Mesendoderm (in vitro differentiated cells): ENCODE measurements at regions not wholly inside any gene's neighbourhood (a gene's known extent, or its start where the extent isn't known, plus 50 kb on each side); places are given as distances from the start of the nearest gene placed in this dataset.
"Not testable (repeated sequence)": the region's sequence is repeated elsewhere in the genome, so short reads cannot be mapped to it uniquely, and the experiment has no call there.

ENCODE experiments used
- DNase-seq: peaks from one replicate; pipeline ENCODE4 v3.0.0; 2013
- H2AK5ac ChIP-seq: 2 replicates; pipeline ENCODE4 v1.6.1; 2013; ENCODE audit warnings: low read length, inconsistent platforms
- H2BK120ac ChIP-seq: 2 replicates; pipeline ENCODE4 v1.6.1; 2013; ENCODE audit warnings: low read depth, mild to moderate bottlenecking, low read length, moderate library complexity, mixed read lengths
- H2BK15ac ChIP-seq: replicated peaks from 2 replicates; pipeline ENCODE4 v1.6.1; 2013; ENCODE audit warnings: low read depth, mild to moderate bottlenecking, moderate library complexity
- H2BK5ac ChIP-seq: 2 replicates; pipeline ENCODE4 v1.6.1; 2013; ENCODE audit warnings: low read length, inconsistent platforms
- H3K18ac ChIP-seq: 2 replicates; pipeline ENCODE4 v1.6.1; 2013; ENCODE audit warnings: mild to moderate bottlenecking, low read length, mixed read lengths
- H3K23ac ChIP-seq: one replicate; pipeline ENCODE4 v1.6.1; 2013; ENCODE audit warnings: low read length
- H3K27ac ChIP-seq: 2 replicates; pipeline ENCODE4 v1.5.1; 2013; ENCODE audit warnings: low read depth, mild to moderate bottlenecking, inconsistent platforms, low read length, moderate library complexity
- H3K27me3 ChIP-seq: 2 replicates; pipeline ENCODE4 v1.6.1; 2013; ENCODE audit warnings: low read length, control low read depth, mild to moderate bottlenecking, inconsistent platforms; ENCODE audit not compliant: insufficient read depth, poor library complexity
- H3K36me3 ChIP-seq: 2 replicates; pipeline ENCODE4 v1.6.1; 2013; ENCODE audit warnings: low read length, inconsistent platforms; ENCODE audit not compliant: control insufficient read depth, insufficient read depth
- H3K4ac ChIP-seq: one replicate; pipeline ENCODE4 v1.6.1; 2013; ENCODE audit warnings: low read depth, mild to moderate bottlenecking, low read length, moderate library complexity
- H3K4me1 ChIP-seq: 2 replicates; pipeline ENCODE4 v1.6.1; 2013; ENCODE audit warnings: low read depth, low read length, inconsistent platforms; ENCODE audit not compliant: control insufficient read depth
- H3K4me2 ChIP-seq: 2 replicates; pipeline ENCODE4 v1.6.1; 2013; ENCODE audit warnings: low read length
- H3K4me3 ChIP-seq: 2 replicates; pipeline ENCODE4 v1.5.1; 2013; ENCODE audit warnings: mild to moderate bottlenecking, low read length
- H3K56ac ChIP-seq: one replicate; pipeline ENCODE4 v1.6.1; 2013; ENCODE audit warnings: low read length
- H3K79me1 ChIP-seq: 2 replicates; pipeline ENCODE4 v1.6.1; 2013; ENCODE audit warnings: low read length, inconsistent platforms
- H3K79me2 ChIP-seq: 2 replicates; pipeline ENCODE4 v1.6.1; 2013; ENCODE audit warnings: mild to moderate bottlenecking, low read length; ENCODE audit not compliant: control insufficient read depth, insufficient read depth
- H3K9ac ChIP-seq: 2 replicates; pipeline ENCODE4 v1.6.1; 2013; ENCODE audit warnings: low read length, inconsistent platforms
- H4K5ac ChIP-seq: one replicate; pipeline ENCODE4 v1.6.1; 2013; ENCODE audit warnings: low read length
- H4K8ac ChIP-seq: one replicate; pipeline ENCODE4 v1.6.1; 2013; ENCODE audit warnings: low read depth, mild to moderate bottlenecking, control low read depth, low read length, moderate library complexity
- WGBS: extraction: QIAGEN DNeasy Blood & Tissue Kit; methylation state at CpG from one replicate; pipeline ENCODE4 v1.1.7; 2013; ENCODE audit warnings: low lambda C conversion rate, missing lambda C conversion rate; ENCODE audit not compliant: insufficient coverage; ENCODE audit errors: extremely low coverage; 5-methylcytosine and 5-hydroxymethylcytosine counted together

- Histone ChIP-seq H3K4me2 (no peak overlapping the region), H3K79me1 (no peaks in the 10 kb centered on the region), H2AK5ac (no peak overlapping the region), H3K56ac (no peak overlapping the region), H3K27me3 (no peaks in the 10 kb centered on the region), H3K9ac (no peak overlapping the region), H4K8ac (no peak overlapping the region), H3K27ac (no peak overlapping the region), H2BK15ac (no peak overlapping the region), H2BK5ac (no peak overlapping the region), H3K36me3 (no peaks in the 10 kb centered on the region), H3K18ac (no peak overlapping the region), H4K5ac (no peak overlapping the region), H3K23ac (no peak overlapping the region), H3K79me2 (no peaks in the 10 kb centered on the region), H3K4ac (no peak overlapping the region), H2BK120ac (no peak overlapping the region), H3K4me3 (no peak overlapping the region), H3K4me1 (no peaks in the 10 kb centered on the region)
- no CpG with 5 or more reads among the region's 6 CpGs for WGBS
- DNase-seq: no peak
These were observed 71.0 kb upstream of the SRD5A2 start for GRCh38 chr2:31651736-31652135.

GRCh38 chr2:31651267-31651666, 70.5 kb upstream of the SRD5A2 start:
- Histone ChIP-seq H3K56ac (no peak overlapping the region), H3K9ac (no peak overlapping the region), H2BK5ac (no peak overlapping the region), H3K23ac (no peak overlapping the region), H3K79me1 (no peaks in the 10 kb centered on the region), H3K27ac (no peak overlapping the region), H2BK15ac (no peak overlapping the region), H2AK5ac (no peak overlapping the region), H3K4ac (no peak overlapping the region), H3K4me2 (no peak overlapping the region), H3K4me1 (no peaks in the 10 kb centered on the region), H3K27me3 (no peaks in the 10 kb centered on the region), H3K4me3 (no peak overlapping the region), H2BK120ac (no peak overlapping the region), H3K79me2 (no peaks in the 10 kb centered on the region), H3K36me3 (no peaks in the 10 kb centered on the region), H3K18ac (no peak overlapping the region), H4K8ac (no peak overlapping the region), H4K5ac (no peak overlapping the region)
- WGBS: no CpG with 5 or more reads among the region's 2 CpGs
- no peak for DNase-seq

GRCh38 chr2:31644551-31644950, 63.8 kb upstream of the SRD5A2 start:
- no peak overlapping the region for H3K4me3 ChIP-seq
- no peak overlapping the region for H2BK15ac ChIP-seq
- no peak overlapping the region for H3K9ac ChIP-seq
- H3K36me3 ChIP-seq: no peaks in the 10 kb centered on the region
- H3K4me2 ChIP-seq: no peak overlapping the region
- H3K23ac ChIP-seq: no peak overlapping the region
- no peak overlapping the region for H3K56ac ChIP-seq
- H3K4me1 ChIP-seq: no peaks in the 10 kb centered on the region
- H3K27me3 ChIP-seq: no peaks in the 10 kb centered on the region
- no CpG with 5 or more reads among the region's 5 CpGs for WGBS
- H3K27ac ChIP-seq: no peak overlapping the region
- no peaks in the 10 kb centered on the region for H3K79me2 ChIP-seq
- no peak overlapping the region for H2BK5ac ChIP-seq
- no peak overlapping the region for H4K8ac ChIP-seq
- no peak overlapping the region for H3K4ac ChIP-seq
- H2BK120ac ChIP-seq: no peak overlapping the region
- H3K18ac ChIP-seq: no peak overlapping the region
- no peaks in the 10 kb centered on the region for H3K79me1 ChIP-seq
- no peak overlapping the region for H2AK5ac ChIP-seq
- no peak for DNase-seq
- H4K5ac ChIP-seq: no peak overlapping the region

GRCh38 chr2:31642707-31643106, 62.0 kb upstream of the SRD5A2 start:
- Histone ChIP-seq H4K5ac (no peak overlapping the region), H3K9ac (no peak overlapping the region), H3K4me1 (no peaks in the 10 kb centered on the region), H3K79me1 (no peaks in the 10 kb centered on the region), H2BK5ac (no peak overlapping the region), H2BK120ac (no peak overlapping the region), H3K79me2 (no peaks in the 10 kb centered on the region), H3K56ac (no peak overlapping the region), H4K8ac (no peak overlapping the region), H3K27ac (no peak overlapping the region), H2BK15ac (no peak overlapping the region), H2AK5ac (no peak overlapping the region), H3K4me2 (no peak overlapping the region), H3K4ac (no peak overlapping the region), H3K23ac (no peak overlapping the region), H3K27me3 (no peaks in the 10 kb centered on the region), H3K4me3 (no peak overlapping the region), H3K18ac (no peak overlapping the region), H3K36me3 (no peaks in the 10 kb centered on the region)
- no CpG with 5 or more reads among the region's 1 CpG for WGBS
- no peak for DNase-seq

- not testable (repeated sequence) for H3K27me3 ChIP-seq
These were observed 51.5 kb upstream of the SRD5A2 start for GRCh38 chr2:31632201-31632600.

More at GRCh38 chr2:31632201-31632600, 51.5 kb upstream of the SRD5A2 start:
- not testable (repeated sequence) for H3K4ac ChIP-seq, H3K9ac ChIP-seq, H3K36me3 ChIP-seq, H2BK5ac ChIP-seq, H3K4me2 ChIP-seq, H3K79me1 ChIP-seq, H2AK5ac ChIP-seq, DNase-seq, H4K8ac ChIP-seq, H3K4me1 ChIP-seq, H3K18ac ChIP-seq, H2BK120ac ChIP-seq, H3K27ac ChIP-seq, H3K4me3 ChIP-seq, H3K79me2 ChIP-seq, H2BK15ac ChIP-seq, H4K5ac ChIP-seq, H3K23ac ChIP-seq, H3K56ac ChIP-seq
- WGBS: no CpG with 5 or more reads among the region's 5 CpGs
